ENCODE measurements at regions not wholly inside any gene's neighbourhood (a gene's known extent, or its start where the extent isn't known, plus 50 kb on each side); places are given as distances from the start of the nearest gene placed in this dataset.

- TF ChIP-seq CTCF (conservative IDR thresholded peaks at IDR 0.05) (no peak), EZH2 (IDR thresholded peaks at IDR 0.05; ENCODE audit: low read depth) (no peak)
Observed at GRCh38 chr4:17418010-17418409, 93.9 kb downstream of the QDPR start.
